Left ventricle myocardium inferior (tissue), 1 donor: ENCODE measurements at regions not wholly inside any gene's neighbourhood (a gene's known extent, or its start where the extent isn't known, plus 50 kb on each side); places are given as distances from the start of the nearest gene placed in this dataset.

Experiments
- DNase-seq: peaks from one replicate; pipeline ENCODE4 v3.0.0-alpha.2; 2020
- H3K27ac ChIP-seq: fragments of 200-600 bp; replicated peaks from 2 replicates; pipeline ENCODE4 v1.8.0; 2021
- H3K27me3 ChIP-seq: fragments of 200-600 bp; 2 replicates; pipeline ENCODE4 v1.8.0; 2021; ENCODE audit warnings: low read depth
- H3K36me3 ChIP-seq: fragments of 200-600 bp; 2 replicates; pipeline ENCODE4 v1.8.0; 2021
- H3K4me1 ChIP-seq: fragments of 200-600 bp; 2 replicates; pipeline ENCODE4 v1.8.0; 2021
- H3K4me3 ChIP-seq: fragments of 200-600 bp; 2 replicates; pipeline ENCODE4 v1.8.0; 2021; ENCODE audit warnings: mild to moderate bottlenecking, moderate library complexity
- H3K9me3 ChIP-seq: fragments of 200-600 bp; replicated peaks from 2 replicates; pipeline ENCODE4 v1.8.0; 2021
- intact Hi-C: fragments of 100-400 bp; cut with micrococcal nuclease; formaldehyde crosslinking; loops from one replicate; pipeline ENCODE4 v1.11.0; 2022
- TF ChIP-seq, protein P1 (sequence below): fragments of 200-600 bp; IDR thresholded peaks from 2 replicates; pipeline ENCODE4 v1.8.0; 2021; ENCODE audit warnings: antibody characterized with exemption, mild to moderate bottlenecking, borderline replicate concordance
- donor health status: DM: no; HTN: yes; CAD: no; lungs with severe emphysema.

- TF ChIP-seq, protein P1, sequence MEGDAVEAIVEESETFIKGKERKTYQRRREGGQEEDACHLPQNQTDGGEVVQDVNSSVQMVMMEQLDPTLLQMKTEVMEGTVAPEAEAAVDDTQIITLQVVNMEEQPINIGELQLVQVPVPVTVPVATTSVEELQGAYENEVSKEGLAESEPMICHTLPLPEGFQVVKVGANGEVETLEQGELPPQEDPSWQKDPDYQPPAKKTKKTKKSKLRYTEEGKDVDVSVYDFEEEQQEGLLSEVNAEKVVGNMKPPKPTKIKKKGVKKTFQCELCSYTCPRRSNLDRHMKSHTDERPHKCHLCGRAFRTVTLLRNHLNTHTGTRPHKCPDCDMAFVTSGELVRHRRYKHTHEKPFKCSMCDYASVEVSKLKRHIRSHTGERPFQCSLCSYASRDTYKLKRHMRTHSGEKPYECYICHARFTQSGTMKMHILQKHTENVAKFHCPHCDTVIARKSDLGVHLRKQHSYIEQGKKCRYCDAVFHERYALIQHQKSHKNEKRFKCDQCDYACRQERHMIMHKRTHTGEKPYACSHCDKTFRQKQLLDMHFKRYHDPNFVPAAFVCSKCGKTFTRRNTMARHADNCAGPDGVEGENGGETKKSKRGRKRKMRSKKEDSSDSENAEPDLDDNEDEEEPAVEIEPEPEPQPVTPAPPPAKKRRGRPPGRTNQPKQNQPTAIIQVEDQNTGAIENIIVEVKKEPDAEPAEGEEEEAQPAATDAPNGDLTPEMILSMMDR: no peak
- intact Hi-C loops: no loop called here
Measured at GRCh38 chr9:515665-516064, 301.0 kb downstream of the DOCK8 start.

GRCh38 chr9:517993-518392 is 303.3 kb downstream of the DOCK8 start:
- Histone ChIP-seq H3K36me3 (no peaks in the 10 kb centered on the region), H3K27ac (no peak overlapping the region), H3K4me3 (no peak overlapping the region), H3K9me3 (no peaks in the 10 kb centered on the region), H3K4me1 (peaks cover 65% of the 10 kb centered on the region), H3K27me3 (no peaks in the 10 kb centered on the region)
- TF ChIP-seq, protein P1: no peak
- intact Hi-C loops: no loop called here
- no peak for DNase-seq

More at GRCh38 chr9:515665-516064, 301.0 kb downstream of the DOCK8 start:
- Histone ChIP-seq H3K4me3 (no peak overlapping the region), H3K4me1 (peaks cover 61% of the 10 kb centered on the region), H3K9me3 (no peaks in the 10 kb centered on the region), H3K27ac (no peak overlapping the region), H3K36me3 (no peaks in the 10 kb centered on the region), H3K27me3 (no peaks in the 10 kb centered on the region)
- no peak for DNase-seq

GRCh38 chr9:518540-518939 is 303.9 kb downstream of the DOCK8 start:
- no peaks in the 10 kb centered on the region for H3K36me3 ChIP-seq
- intact Hi-C loops: no loop called here
- peaks cover 65% of the 10 kb centered on the region for H3K4me1 ChIP-seq
- H3K27me3 ChIP-seq: no peaks in the 10 kb centered on the region
- no peak overlapping the region for H3K4me3 ChIP-seq
- TF ChIP-seq, protein P1: no peak
- H3K9me3 ChIP-seq: no peaks in the 10 kb centered on the region
- no peak overlapping the region for H3K27ac ChIP-seq
- no peak for DNase-seq

DNA sequence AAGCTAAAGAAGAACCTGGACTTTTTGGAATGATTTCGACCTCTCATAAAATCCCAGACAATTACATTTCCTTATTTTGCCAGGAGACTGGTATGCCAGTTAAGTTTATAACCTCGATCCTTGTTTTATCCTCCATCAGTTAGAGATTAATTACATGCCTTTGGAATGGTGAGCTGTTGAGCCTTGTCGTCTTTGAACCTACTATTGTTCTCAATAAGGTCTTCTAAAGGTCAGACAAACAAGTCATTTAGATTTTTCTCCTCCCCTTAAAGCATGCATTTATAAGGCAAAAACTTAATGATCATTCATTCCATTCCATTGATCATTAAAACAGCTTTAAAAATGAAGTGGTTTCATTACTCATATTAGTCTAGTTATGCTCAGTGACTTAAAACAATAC is 304.9 kb downstream of the DOCK8 start:
- Histone ChIP-seq H3K4me3 (no peak overlapping the region), H3K9me3 (no peaks in the 10 kb centered on the region), H3K27ac (peak overlapping the region; percentile 77), H3K36me3 (no peaks in the 10 kb centered on the region), H3K27me3 (no peaks in the 10 kb centered on the region), H3K4me1 (peaks cover 73% of the 10 kb centered on the region)
- no peak for DNase-seq
- TF ChIP-seq, protein P1: no peak
- intact Hi-C loops: no loop called here

DNA sequence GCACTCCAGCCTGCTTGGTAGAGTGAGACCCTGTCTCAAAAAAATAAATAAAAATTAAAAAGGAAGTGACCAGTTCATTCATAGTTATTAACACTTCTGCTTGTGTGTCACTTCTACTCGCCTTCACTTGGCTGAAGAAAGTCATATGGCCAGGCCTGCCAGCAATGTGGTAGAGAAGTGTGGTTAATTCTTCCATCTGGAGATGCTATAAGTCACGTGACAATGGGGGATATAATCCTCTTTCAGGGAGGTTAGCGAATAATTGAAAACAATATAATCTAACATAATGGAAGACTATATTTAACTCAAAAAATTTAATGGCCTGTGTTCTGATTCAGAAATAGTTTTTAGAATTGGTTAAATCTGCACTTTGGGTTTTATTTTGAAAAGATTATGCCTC is 305.6 kb downstream of the DOCK8 start:
- intact Hi-C loops: no loop called here
- Histone ChIP-seq H3K27ac (peak overlapping the region; percentile 77), H3K4me3 (no peak overlapping the region), H3K27me3 (no peaks in the 10 kb centered on the region), H3K36me3 (no peaks in the 10 kb centered on the region), H3K4me1 (peaks cover 77% of the 10 kb centered on the region), H3K9me3 (no peaks in the 10 kb centered on the region)
- TF ChIP-seq, protein P1: no peak
- DNase-seq: no peak

- intact Hi-C loops: no loop called here
- TF ChIP-seq, protein P1: no peak
- Histone ChIP-seq H3K4me3 (peak overlapping the region; percentile 27), H3K27ac (peak overlapping the region; percentile 77), H3K36me3 (no peaks in the 10 kb centered on the region), H3K4me1 (peaks cover 67% of the 10 kb centered on the region), H3K27me3 (no peaks in the 10 kb centered on the region), H3K9me3 (no peaks in the 10 kb centered on the region)
- DNase-seq: no peak
Measured at GRCh38 chr9:522190-522589, 307.5 kb downstream of the DOCK8 start.
